Hepatocyte (in vitro differentiated cells): ENCODE measurements at regions not wholly inside any gene's neighbourhood (a gene's known extent, or its start where the extent isn't known, plus 50 kb on each side); places are given as distances from the start of the nearest gene placed in this dataset.

Source experiments
- CTCF ChIP-seq: fragments of 200-600 bp; sonication (generic); IDR thresholded peaks from 2 replicates; pipeline ENCODE4 v1.5.1; 2016; ENCODE audit warnings: antibody characterized with exemption, mild to moderate bottlenecking; ENCODE audit not compliant: poor library complexity
- EZH2 ChIP-seq: fragments of 200-600 bp; sonication (generic); IDR thresholded peaks from 2 replicates; pipeline ENCODE4 v1.6.1; 2016; ENCODE audit warnings: antibody characterized with exemption, mild to moderate bottlenecking, borderline replicate concordance
- EZH2phosphoT487 ChIP-seq: fragments of 200-600 bp; sonication (generic); IDR thresholded peaks from one replicate; pipeline ENCODE4 v1.6.1; 2018; ENCODE audit warnings: antibody characterized with exemption, mild to moderate bottlenecking, low read depth, moderate library complexity; ENCODE audit not compliant: unreplicated experiment, severe bottlenecking

GRCh38 chr10:130807721-130808120 is 503.8 kb downstream of the TCERG1L start:
- TF ChIP-seq CTCF, result no peak
- TF ChIP-seq EZH2, result no peak
- TF ChIP-seq EZH2phosphoT487, result no peak
